ENCODE measurements at regions not wholly inside any gene's neighbourhood (a gene's known extent, or its start where the extent isn't known, plus 50 kb on each side); places are given as distances from the start of the nearest gene placed in this dataset.
"Not testable (repeated sequence)": the region's sequence is repeated elsewhere in the genome, so short reads cannot be mapped to it uniquely, and the experiment has no call there.

GRCh38 chr1:157411064-157411463 lies 141.3 kb downstream of the FCRL5 start:
- ChIA-PET POLR2A (no interaction called here), CTCF (no interaction called here)

- ChIA-PET POLR2A (no interaction called here), CTCF (no interaction called here)
Measured at GRCh38 chr1:157410457-157410856, 141.9 kb downstream of the FCRL5 start.

- POLR2A ChIA-PET: no interaction called here
- CTCF ChIA-PET: no interaction called here
Measured at GRCh38 chr1:157409927-157410326, 142.4 kb downstream of the FCRL5 start.

GRCh38 chr1:157407917-157408525 lies 144.3 kb downstream of the FCRL5 start:
- ChIA-PET CTCF (no interaction called here), POLR2A (no interaction called here)

- ChIA-PET POLR2A (no interaction called here), CTCF (no interaction called here)
Measured at GRCh38 chr1:157407367-157407766, 144.9 kb downstream of the FCRL5 start.

- CTCF ChIA-PET: no interaction called here
- POLR2A ChIA-PET: no interaction called here
Measured at GRCh38 chr1:157405662-157406061, 146.7 kb downstream of the FCRL5 start.

GRCh38 chr1:157404614-157405013 lies 147.7 kb downstream of the FCRL5 start:
- CTCF ChIA-PET: no interaction called here
- POLR2A ChIA-PET: no interaction called here

GRCh38 chr1:157404063-157404501 lies 148.2 kb downstream of the FCRL5 start:
- POLR2A ChIA-PET: no interaction called here

GRCh38 chr1:157403608-157404007 lies 148.7 kb downstream of the FCRL5 start:
- ChIA-PET POLR2A (no interaction called here), CTCF (no interaction called here)

More at GRCh38 chr1:157404063-157404501, 148.2 kb downstream of the FCRL5 start:
- CTCF ChIA-PET: no interaction called here

GRCh38 chr1:157403203-157403602 lies 149.1 kb downstream of the FCRL5 start:
- CTCF ChIA-PET: interaction anchor here (0.6 kb wide), 1 partner anchor 570 kb away, joined by 4 read pairs; no protein-coding TSS in a partner anchor
- POLR2A ChIA-PET: no interaction called here

- POLR2A ChIA-PET: no interaction called here
- CTCF ChIA-PET: no interaction called here
Measured at GRCh38 chr1:157400766-157401165, 151.5 kb downstream of the FCRL5 start.

- POLR2A ChIA-PET: no interaction called here
Measured at GRCh38 chr1:157399984-157400382, 152.3 kb downstream of the FCRL5 start.

GRCh38 chr1:157399343-157399983 lies 152.9 kb downstream of the FCRL5 start:
- CTCF ChIA-PET: no interaction called here
- POLR2A ChIA-PET: no interaction called here

More at GRCh38 chr1:157399984-157400382, 152.3 kb downstream of the FCRL5 start:
- CTCF ChIA-PET: no interaction called here

GRCh38 chr1:157390651-157391050 lies 161.7 kb downstream of the FCRL5 start:
- CTCF ChIA-PET: no interaction called here
- POLR2A ChIA-PET: no interaction called here

- CTCF ChIA-PET: no interaction called here
Measured at GRCh38 chr1:157388057-157388456, 164.3 kb downstream of the FCRL5 start.

GRCh38 chr1:157384258-157384657 lies 168.1 kb downstream of the FCRL5 start:
- ChIA-PET POLR2A (no interaction called here), CTCF (no interaction called here)

More at GRCh38 chr1:157388057-157388456, 164.3 kb downstream of the FCRL5 start:
- POLR2A ChIA-PET: no interaction called here

- ChIA-PET CTCF (no interaction called here), POLR2A (no interaction called here)
Measured at GRCh38 chr1:157382351-157382750, 170.0 kb downstream of the FCRL5 start.

GRCh38 chr1:157380523-157380922 lies 171.8 kb downstream of the FCRL5 start:
- ChIA-PET POLR2A (no interaction called here), CTCF (interaction anchor here (0.7 kb wide), 1 partner anchor 115 kb away, joined by 3 read pairs; no protein-coding TSS in a partner anchor)

GRCh38 chr1:157377280-157377713 lies 175.0 kb downstream of the FCRL5 start:
- CTCF ChIA-PET: interaction anchor here (0.6 kb wide), 1 partner anchor 112 kb away, joined by 3 read pairs; no protein-coding TSS in a partner anchor
- POLR2A ChIA-PET: not testable (repeated sequence)

- CTCF ChIA-PET: interaction anchor here (0.6 kb wide), 1 partner anchor 113 kb away, joined by 3 read pairs; no protein-coding TSS in a partner anchor
Measured at GRCh38 chr1:157376681-157377080, 175.6 kb downstream of the FCRL5 start.

GRCh38 chr1:157372311-157372710 lies 180.0 kb downstream of the FCRL5 start:
- CTCF ChIA-PET, POLR2A ChIA-PET: not testable (repeated sequence)

More at GRCh38 chr1:157376681-157377080, 175.6 kb downstream of the FCRL5 start:
- POLR2A ChIA-PET: no interaction called here

- POLR2A ChIA-PET: no interaction called here
- CTCF ChIA-PET: no interaction called here
Measured at GRCh38 chr1:157371826-157372225, 180.5 kb downstream of the FCRL5 start.
